Activated T-cell treated with anti-CD3 and anti-CD28 coated beads for 1 hour (primary cell): ENCODE measurements at regions not wholly inside any gene's neighbourhood (a gene's known extent, or its start where the extent isn't known, plus 50 kb on each side); places are given as distances from the start of the nearest gene placed in this dataset.
A peak's percentile ranks its signal among the peaks of the same experiment; 100 is the strongest.

Experiments
- DNase-seq: peaks from one replicate; pipeline ENCODE4 v3.0.0-alpha.2; 2020; ENCODE audit warnings: low read depth

GRCh38 chr22:48981371-48982061 is 846.2 kb downstream of the BRD1 start:
- no peak for DNase-seq

DNA sequence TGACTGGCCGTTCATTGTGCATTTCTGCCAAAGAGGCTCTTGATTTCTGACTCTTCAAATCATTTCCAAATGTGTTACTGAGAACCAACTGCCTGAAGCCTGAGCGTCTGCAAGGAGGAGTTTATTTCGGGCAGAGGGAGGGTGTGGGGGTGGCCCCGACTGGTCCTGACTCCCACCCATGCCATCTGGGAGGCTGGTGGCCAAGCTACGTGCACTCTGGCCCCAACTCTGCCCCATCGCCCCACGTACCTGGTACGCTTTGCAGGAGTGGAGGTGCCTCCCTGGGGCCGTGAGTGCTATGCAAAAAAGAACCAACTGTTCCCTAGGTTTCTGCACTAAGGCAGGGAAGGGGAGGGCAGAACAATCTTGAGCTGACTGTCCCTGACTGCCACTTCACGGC is 846.8 kb downstream of the BRD1 start:
- DNase-seq = no peak

DNA sequence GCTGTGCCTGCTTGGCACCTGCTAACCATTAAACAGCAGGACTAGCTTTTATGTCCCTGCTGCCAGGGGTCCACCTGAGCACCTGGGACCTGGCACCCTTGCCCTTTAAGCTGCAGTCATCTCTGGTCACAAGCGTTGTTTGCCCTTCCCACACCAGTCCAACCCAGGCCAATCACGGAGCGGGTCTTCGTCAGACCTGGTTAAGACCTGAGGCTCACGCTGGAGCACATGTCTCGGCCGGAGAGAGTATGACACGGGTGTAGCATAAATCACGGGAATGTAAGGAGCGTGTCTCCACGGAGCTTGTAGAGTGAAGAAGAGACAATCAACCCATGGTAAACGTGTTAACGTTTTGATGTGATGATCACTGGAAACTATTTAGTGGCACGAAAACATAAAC is 847.3 kb downstream of the BRD1 start:
- no peak for DNase-seq

- DNase-seq = no peak
These were observed 848.2 kb downstream of the BRD1 start for GRCh38 chr22:48979482-48979881.

DNA sequence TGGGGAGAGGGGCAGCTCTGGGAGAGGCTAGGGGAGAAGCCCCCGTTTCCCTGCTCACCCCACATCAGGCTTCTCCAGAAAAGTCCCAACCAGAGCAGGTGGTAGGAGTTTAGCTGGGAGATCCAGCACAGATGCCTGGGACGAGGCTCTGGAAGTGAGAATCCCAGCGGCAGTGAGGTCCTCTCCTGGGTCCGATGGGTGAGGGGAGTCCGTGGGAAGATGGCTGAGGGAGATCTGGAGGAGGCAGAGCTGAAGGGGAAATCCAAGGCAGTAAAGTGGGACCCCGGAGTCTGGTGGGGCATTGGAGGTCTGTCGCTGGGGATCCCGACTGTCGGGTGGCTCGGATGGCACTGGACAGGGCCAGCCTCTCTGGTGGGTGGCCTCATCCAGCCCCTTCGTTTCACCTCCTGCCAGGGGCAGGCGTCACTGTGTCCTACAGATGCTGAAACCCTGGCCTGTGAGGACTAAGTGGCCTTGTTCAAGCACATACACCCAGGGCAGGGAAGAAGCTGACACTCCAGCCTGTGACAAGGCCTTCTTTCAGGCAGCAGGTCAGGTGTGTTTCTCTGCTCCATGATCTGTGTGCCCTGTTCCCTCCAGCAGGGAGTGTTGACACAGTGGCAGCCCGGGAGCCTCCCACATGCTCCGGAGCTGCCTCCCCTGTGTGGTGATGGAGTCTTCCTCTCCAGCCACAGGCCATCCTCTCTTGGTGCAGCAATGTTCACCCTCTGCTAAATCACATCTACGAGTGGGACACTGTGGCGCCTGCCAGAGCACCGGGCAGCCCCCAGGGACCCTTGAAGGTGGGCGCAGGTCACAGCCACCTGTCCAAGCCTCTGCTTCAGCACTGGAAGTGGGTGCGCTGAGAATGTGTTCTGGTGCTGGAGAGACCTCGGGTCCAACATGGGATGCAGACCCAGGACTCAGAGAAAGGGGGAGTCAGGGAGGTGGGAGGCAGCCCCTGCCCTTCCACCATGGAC is 850.8 kb downstream of the BRD1 start:
- DNase-seq = no peak

DNA sequence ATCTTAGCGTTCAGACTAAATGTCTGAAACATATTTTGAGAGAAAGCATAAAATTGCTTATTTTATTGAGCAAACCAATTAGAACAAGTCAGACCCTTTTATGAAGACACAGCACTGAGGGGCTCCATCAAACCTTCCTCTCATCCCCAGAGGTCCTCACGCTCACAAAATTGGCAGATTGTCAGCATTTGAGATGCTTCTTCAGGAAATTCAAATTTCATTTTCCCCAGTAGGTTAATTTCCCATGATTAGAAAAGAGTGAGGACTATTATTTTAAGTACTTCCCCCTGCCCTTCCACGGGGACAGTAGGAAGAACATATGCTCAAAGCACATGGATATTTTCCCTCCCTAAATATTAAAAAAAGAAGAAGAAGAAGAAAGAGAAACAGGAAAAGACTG is 851.8 kb downstream of the BRD1 start:
- DNase-seq = no peak

DNA sequence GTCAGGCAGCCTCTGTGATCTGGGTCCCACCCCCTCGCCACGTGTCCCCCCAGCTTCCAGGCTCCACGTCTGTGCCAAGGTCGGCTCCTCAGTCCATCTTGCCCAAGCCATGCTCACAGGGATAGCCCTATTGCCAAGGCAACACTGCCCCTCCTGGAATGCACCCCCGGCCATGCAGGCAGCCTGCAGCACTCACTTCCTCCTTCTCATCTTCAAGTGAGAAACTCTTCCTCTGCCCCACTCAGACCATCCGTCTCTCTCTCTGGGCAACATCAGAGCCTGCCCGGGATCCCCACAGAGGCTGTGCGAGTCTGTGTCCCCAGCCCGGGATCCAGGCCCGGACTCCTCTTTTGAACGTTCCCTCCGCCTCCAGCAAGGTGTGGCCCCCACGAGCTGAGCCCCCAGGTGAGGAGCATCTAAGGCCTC is 852.3 kb downstream of the BRD1 start:
- no peak for DNase-seq

DNA sequence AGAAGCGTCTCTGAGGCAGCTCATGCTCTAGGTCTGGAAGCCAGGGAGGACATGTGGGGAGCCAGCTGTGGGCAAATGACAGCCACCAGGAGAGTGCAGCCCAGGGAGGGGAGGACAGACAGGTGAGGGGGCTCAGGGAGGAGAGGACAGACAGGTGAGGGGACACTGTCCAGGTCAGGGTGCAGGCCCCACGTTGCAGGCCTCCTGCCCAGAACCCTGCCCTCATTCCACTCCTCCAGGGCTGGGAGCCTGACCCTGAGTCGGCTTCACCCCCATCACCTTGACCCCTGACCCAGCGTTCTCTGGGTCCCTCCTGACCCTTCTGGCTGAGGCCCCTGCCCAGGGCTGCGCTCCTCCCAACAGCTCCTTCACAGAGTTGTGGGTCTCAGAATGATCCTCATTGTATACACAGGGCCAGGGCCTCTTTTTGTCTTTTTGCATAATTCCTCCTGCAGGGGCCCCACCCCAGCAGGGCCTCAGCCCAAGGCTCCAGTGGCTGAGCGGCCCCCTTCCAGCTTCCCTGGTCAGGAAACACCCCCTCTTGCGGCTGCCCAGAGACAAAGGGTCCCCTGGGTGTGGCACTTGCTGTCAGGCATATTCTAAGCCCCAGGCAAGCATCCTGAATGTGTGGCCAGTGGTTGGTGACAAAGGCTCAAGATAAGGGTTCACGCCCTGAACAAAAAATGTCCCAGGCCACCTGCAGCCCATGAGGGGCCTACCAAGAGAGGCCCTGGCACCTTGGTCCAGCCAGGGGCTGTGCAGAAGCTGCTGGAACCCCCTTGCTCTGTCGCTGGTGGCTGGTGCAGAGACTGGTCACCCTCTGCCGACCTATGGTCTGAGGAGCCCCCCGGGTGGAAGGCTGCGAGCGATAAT is 853.0 kb downstream of the BRD1 start:
- DNase-seq = no peak

DNA sequence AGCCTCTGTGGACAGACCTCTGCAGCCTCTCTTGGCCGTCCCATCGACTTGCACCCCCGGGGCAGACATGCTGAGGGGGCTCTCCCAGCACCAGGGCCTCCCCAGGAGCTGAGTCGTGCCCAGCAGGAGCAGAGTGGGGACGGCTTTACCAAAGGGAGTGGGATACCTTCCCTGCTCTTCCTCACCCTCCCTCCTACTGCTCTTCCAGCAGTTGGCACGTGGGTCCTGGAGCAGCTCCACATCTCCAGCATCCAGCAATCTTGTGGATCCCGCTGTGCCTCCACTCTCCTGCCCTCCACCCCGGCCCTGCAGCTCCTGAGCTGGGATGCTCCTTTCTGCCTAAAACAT is 854.0 kb downstream of the BRD1 start:
- DNase-seq = no peak

DNA sequence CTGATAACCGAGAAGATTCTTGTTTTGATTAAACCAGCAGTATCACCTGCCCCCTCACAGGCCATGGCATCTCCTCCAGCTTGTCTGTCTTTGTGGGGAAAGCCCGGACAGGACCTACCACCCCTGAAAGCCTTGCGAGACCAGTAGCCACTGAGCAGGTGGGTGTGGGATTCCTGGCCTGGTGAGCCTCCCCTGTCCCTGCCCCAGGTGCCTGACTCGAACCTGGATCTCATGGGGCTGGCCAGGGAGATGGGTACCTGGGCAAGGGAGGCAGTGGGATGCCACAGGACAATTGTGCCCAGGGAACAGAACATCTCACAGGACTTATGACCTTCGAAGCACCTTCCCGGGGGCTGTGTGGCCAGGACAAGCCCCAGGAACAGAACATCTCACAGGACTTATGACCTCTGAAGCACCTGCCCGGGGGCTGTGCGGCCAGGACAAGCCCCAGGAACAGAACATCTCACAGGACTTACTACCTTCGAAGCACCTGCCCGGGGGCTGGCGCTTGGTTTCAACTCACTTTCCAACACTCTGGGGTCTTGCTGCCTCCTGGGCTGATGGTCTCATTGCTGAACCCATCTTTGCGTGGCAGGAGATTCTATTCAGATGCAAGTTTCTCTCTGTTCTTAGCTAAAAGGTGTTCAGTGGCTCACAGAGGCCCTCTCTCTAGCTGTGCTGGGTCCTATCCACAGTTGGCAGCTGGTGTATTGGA is 854.5 kb downstream of the BRD1 start:
- no peak for DNase-seq

- peak; percentile 14 for DNase-seq
These were observed 859.3 kb downstream of the BRD1 start for GRCh38 chr22:48968201-48968959.

GRCh38 chr22:48963405-48963804 is 864.3 kb downstream of the BRD1 start:
- no peak for DNase-seq

- no peak for DNase-seq
These were observed 866.0 kb downstream of the BRD1 start for GRCh38 chr22:48961705-48962104.

DNA sequence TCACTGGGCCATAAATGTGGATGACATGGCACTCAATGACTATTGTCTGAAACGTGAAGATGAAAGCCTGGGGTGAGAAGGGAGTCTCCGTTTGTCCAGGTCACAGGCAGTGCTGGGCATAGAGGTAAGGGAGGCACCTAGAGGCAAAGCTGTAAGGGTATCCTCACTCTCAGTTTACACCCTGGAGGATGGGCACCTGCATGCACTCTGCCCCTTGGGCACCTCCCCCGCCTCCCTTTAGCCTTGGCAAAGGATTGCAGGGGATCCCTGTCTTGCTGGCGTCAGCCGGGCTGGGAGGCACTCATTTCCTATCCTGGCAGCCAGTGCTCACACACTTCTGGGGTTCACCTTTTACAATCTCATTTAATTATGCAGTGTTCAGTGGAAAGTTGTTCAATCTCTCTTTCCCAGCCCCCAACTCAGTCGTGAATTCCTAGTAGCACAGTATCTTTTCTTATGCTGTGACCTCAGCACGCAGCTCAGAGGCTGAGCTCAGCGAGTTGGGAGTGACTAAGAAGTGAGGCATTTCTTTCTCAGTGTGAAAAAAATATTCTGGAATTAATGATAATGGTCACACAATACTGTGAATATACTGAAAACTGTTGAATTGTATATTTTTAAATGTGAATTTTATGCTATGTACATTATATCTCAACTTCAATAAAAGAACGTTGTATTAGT is 866.6 kb downstream of the BRD1 start:
- no peak for DNase-seq

- DNase-seq = no peak
These were observed 867.1 kb downstream of the BRD1 start for GRCh38 chr22:48960576-48960975.

GRCh38 chr22:48959496-48959895 is 868.2 kb downstream of the BRD1 start:
- no peak for DNase-seq

GRCh38 chr22:48957987-48958321 is 869.7 kb downstream of the BRD1 start:
- DNase-seq = no peak

DNA sequence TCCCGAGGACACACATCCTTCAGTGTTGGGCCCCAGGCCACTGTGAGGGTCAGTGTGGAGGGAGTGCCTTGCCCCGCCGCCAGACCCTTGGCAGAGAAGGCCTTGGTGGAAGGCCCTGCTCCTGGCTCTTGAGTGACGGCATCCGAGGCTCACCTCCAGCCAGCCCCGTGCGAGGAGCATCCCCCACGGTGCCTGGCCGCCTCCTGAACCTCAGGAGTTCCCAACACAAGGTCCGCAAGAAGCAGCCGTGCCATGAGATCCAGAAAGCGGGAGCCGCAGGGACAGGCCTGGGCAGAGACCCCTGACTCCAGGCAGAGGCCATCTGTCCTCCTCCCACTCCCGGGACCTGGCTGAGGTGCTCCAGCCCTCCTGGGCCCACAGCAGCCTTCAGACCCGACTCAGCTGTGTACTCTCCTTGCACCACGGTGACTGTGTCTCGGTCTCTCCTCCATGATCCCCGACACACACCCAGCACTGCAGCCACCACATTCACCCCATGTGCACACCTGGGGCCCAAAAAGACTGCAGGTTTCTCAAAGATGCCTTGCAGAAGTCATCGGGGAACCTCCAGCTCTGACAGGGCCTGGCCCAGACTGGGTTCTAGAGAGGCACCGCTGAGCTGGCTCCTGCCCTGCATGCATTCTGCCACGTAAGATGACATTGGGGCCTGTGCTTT is 870.2 kb downstream of the BRD1 start:
- DNase-seq = no peak

DNA sequence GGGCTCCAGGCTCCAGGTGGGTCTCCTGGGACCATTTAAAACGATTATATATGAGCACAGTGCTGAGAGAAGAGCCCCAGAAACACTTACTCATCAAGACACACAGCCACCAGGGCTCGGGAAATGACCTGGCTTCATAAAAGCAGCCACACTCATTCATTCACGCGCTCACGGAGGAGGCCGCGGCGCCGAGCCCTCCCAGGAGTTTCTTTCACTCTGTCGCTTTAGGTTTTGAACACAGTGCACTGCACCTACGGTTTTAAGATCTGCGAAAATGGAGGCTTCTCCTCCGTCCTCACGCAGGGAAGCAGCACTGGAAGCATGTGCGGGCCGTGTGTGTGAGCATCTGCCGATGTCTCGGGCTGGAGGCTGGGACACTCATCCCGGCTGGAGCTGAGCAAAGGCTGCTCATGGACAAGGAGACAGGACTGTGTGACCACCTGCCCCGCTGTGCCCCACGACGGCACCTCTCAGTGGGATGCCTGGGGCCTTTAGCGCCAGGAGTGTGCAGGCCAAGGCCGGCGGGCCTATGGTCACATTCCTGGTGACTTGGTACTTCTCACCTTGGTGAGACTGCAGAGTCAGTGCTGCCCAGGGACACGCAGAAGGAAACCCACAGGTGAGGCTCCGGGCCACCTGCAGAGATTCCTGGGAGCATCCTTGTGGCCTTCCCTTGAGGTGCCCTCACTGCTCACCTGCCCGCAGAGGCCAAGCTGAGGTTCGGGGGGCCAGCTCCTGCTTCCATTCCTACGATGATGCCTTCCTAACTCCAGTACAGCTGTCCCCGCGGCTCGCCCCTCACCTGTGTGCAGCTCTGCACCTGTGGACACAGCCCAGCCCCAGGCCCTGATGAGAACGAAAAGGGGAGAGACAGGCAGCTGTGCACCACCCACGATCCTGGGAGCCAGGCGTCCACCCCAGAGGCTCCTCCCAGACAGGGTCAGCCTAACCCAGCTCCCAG is 872.0 kb downstream of the BRD1 start:
- no peak for DNase-seq
